Islet precursor cell (in vitro differentiated cells): ENCODE measurements at regions not wholly inside any gene's neighbourhood (a gene's known extent, or its start where the extent isn't known, plus 50 kb on each side); places are given as distances from the start of the nearest gene placed in this dataset.
A peak's percentile ranks its signal among the peaks of the same experiment; 100 is the strongest.

Experiments used
- DNase-seq: peaks from one replicate; pipeline ENCODE4 v3.0.0-alpha.2; 2018

GRCh38 chr3:78260388-78260787 lies 1220.5 kb downstream of the ROBO2 start:
- no peak for DNase-seq

DNA sequence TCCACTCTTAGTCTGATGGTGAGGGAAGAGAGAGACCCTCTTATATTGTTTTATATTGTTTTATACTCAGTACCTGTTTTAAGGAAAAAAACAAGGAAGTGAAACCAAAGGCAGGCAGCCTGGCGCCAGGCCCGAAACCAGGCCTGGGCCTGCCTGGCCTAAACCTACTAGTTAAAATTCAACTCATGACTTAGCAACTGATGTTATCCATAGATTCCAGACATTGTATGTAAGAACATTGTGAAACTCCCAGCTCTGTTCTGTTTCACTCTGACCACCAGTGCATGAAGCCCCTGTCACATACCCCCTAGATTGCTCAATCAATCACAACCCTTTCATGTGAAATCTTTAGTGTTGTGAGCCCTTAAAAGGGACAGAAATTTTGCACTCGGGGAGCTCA lies 1226.7 kb downstream of the ROBO2 start:
- DNase-seq: peak; percentile 69

DNA sequence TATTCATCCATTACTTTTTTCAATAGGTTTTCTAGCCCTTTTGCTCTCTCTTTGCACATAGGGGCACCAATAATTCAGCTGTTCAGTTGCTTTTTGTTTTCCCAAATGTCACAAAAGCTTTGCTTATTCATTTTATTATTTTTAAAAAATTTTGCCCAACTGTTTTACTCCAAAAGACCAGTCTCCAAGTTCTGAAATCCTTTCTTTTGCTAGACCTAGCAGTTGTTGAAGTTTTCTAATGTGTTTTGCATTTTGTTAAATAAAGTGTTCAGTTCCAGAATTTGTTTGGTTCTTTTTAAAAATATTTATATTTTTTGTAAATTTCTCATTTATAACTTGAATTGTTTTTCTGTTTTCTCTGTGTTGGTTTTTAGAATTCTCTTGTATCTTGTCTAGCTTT lies 1227.3 kb downstream of the ROBO2 start:
- no peak for DNase-seq

GRCh38 chr3:78268087-78268486 lies 1228.2 kb downstream of the ROBO2 start:
- no peak for DNase-seq

GRCh38 chr3:78268716-78269668 lies 1229.1 kb downstream of the ROBO2 start:
- peak; percentile 79 for DNase-seq

GRCh38 chr3:78273326-78273725 lies 1233.4 kb downstream of the ROBO2 start:
- no peak for DNase-seq

GRCh38 chr3:78274475-78275065 lies 1234.7 kb downstream of the ROBO2 start:
- DNase-seq: no peak

DNA sequence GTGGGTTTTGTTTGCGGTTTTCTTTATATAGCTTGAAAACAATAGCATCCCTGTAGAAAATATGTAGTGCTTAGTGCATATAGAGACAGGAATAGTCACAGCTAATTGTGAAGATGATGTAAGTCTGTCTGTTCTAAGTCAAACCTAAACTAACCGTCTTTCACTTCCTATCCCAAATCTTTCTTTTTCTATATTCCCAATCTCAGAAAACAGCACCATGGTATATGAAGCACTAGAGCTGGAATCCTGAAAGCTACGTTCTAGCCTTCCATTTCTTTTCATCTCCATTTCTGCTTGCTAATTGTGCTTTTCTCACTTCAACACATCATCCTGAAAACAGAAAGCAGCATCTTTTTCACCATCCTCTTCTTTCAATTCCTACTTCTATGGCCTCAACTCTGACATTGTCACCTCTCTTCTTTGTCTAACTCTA lies 1235.5 kb downstream of the ROBO2 start:
- DNase-seq: no peak

GRCh38 chr3:78277220-78277619 lies 1237.3 kb downstream of the ROBO2 start:
- DNase-seq: no peak

GRCh38 chr3:78277801-78278200 lies 1237.9 kb downstream of the ROBO2 start:
- no peak for DNase-seq

- no peak for DNase-seq
These were observed 1239.2 kb downstream of the ROBO2 start for GRCh38 chr3:78279091-78279490.

- no peak for DNase-seq
These were observed 1241.5 kb downstream of the ROBO2 start for GRCh38 chr3:78281381-78281780.

GRCh38 chr3:78283994-78284393 lies 1244.1 kb downstream of the ROBO2 start:
- no peak for DNase-seq

GRCh38 chr3:78285032-78285728 lies 1245.3 kb downstream of the ROBO2 start:
- DNase-seq: no peak

DNA sequence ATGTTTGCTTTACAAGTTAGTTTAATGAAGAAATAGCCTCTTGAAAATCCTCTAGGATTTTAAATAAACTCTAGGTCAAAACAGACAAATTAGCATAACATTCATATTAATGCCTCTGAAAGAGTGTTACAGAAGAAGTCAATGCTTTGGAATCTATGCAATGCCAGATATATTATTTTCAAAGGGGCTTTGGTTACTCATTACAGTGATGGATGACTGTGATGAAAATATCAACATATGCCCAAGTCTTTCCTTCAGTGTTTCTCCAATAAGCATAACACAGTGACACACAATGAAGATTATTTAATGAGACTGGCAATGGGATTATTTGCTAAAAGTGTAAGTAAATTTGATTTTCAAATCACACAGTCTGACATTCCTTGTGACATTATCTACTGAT lies 1247.2 kb downstream of the ROBO2 start:
- DNase-seq: no peak

GRCh38 chr3:78293284-78293683 lies 1253.4 kb downstream of the ROBO2 start:
- no peak for DNase-seq

DNA sequence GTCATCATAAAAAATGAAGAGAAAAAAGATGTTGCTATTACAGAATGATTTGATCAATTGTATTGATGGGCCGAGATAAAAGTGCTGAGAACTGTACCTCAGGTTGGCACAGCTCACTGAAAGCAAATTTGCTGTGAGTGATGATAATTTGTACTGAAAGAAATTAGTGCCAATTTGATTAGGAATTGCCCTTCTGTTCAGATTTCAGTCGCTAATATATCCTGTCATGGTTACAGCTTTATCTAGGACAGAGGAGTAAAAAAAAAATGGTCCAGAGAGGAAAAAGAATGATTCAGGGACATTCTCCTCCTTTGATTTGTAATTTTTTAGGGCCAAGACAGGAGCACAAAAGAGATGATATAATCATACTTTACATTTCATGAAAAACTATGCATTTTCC lies 1264.2 kb downstream of the ROBO2 start:
- DNase-seq: no peak

DNA sequence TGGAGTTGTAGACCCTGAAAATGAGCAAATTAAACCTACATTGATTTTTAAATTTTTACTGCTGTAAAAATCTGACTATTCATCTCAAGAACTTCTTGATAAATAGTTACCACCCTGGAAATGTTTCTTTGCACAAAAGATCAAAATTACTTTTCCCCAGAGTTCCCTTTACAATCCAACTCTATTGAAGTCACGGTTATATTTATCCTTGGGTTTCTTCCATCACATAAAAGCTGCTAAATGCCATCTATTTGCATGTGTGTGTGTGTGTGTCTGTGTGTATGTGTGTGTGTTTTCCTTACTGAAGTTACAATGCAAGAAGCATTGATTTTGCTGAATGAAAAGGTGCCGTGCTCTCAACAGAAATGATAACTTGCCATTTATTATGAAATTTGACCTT lies 1273.0 kb downstream of the ROBO2 start:
- DNase-seq: no peak

- no peak for DNase-seq
These were observed 1273.4 kb downstream of the ROBO2 start for GRCh38 chr3:78313332-78313731.

DNA sequence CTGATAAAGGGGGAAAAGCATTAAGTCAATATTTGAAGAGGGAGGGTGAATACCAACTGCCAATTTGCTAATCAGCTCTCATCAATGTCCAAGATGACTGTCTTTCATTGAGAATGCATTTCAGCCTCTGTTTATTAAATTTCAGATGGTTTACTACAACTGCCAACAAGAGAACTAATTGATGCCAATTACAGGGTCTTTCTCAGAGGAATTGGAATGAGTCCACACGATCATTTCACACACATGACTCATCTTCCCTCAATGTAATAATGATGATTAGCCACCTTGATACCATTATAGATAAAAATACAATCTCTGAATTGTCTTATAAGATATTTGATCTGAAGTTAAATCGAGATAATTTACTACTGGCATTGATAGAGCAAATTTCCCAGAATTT lies 1274.4 kb downstream of the ROBO2 start:
- DNase-seq: no peak

- DNase-seq: no peak
These were observed 1277.9 kb downstream of the ROBO2 start for GRCh38 chr3:78317774-78318173.

DNA sequence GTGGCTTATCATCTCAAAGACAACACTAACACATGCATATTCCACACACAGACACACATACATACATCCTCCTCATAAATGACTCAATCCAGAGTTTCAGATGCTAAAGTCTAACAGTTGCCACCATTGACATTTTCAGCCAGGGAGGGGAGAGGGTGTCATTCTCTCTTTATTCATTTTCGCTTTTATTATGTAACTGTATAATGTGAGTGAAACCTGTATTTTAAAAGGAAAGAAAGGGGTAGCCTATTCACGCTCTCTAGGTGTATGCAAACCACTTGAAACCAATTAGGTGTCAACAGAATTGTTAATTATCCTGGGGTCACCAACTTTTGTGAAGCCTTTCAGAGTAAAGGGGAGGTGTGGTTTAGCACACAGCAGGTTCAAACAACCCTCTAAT lies 1282.9 kb downstream of the ROBO2 start:
- DNase-seq: no peak

GRCh38 chr3:78337801-78338211 lies 1297.9 kb downstream of the ROBO2 start:
- no peak for DNase-seq

GRCh38 chr3:78338405-78338804 lies 1298.5 kb downstream of the ROBO2 start:
- DNase-seq: no peak
